CD4-positive, alpha-beta T cell (primary cell): ENCODE measurements at regions not wholly inside any gene's neighbourhood (a gene's known extent, or its start where the extent isn't known, plus 50 kb on each side); places are given as distances from the start of the nearest gene placed in this dataset.

Source experiments
- ATAC-seq: fragments of 200-7000 bp; cut with Tn5 transposase; one replicate; pipeline ENCODE4 v1.10.0; 2022; ENCODE audit warnings: mild to moderate bottlenecking; ENCODE audit not compliant: poor library complexity
- CTCF ChIA-PET: fragments of 350-600 bp; sonication (Branson Sonifier 250); formaldehyde crosslinking; loops from one replicate; lab custom pipeline; 2021; ENCODE audit warnings: antibody characterized with exemption, inconsistent platforms; lab: Charles Lee
- POLR2A ChIA-PET: fragments of 350-600 bp; sonication (Branson Sonifier 250); formaldehyde crosslinking; loops from one replicate; lab custom pipeline; 2021; ENCODE audit warnings: antibody characterized with exemption, inconsistent platforms; lab: Charles Lee
- DNase-seq, 14 experiments: peaks; one replicate each; pipeline ENCODE4 v3.0.0-alpha.2; 2013 to 2020; ENCODE audit warnings: mixed read lengths in 2 of 14
- H3K27ac ChIP-seq, 2 donors: one replicate each; pipeline versions ENCODE4 v1.5.1 to v1.7.0; 2013; ENCODE audit warnings: low read length in 2 of 2, low read depth in 1 of 2, mild to moderate bottlenecking in 1 of 2
- H3K27me3 ChIP-seq, 2 experiments: 1 replicate in 1 of 2; 2 replicates in 1 of 2; pipeline versions ENCODE4 v1.6.1 to v1.7.0; 2013; ENCODE audit warnings: low read length in 2 of 2, control low read depth in 1 of 2, mild to moderate bottlenecking in 1 of 2, moderate library complexity in 1 of 2; ENCODE audit not compliant: insufficient read depth in 2 of 2, control insufficient read depth in 1 of 2
- H3K36me3 ChIP-seq: one replicate; pipeline ENCODE4 v1.6.1; 2013; ENCODE audit warnings: low read length, control low read depth; ENCODE audit not compliant: insufficient read depth
- H3K4me1 ChIP-seq: one replicate; pipeline ENCODE4 v1.6.1; 2013; ENCODE audit warnings: low read length, control low read depth; ENCODE audit not compliant: insufficient read depth
- H3K4me3 ChIP-seq: one replicate; pipeline ENCODE4 v1.5.1; 2013; ENCODE audit warnings: mild to moderate bottlenecking, low read length, moderate library complexity
- H3K9me3 ChIP-seq, 2 experiments: 1 replicate in 1 of 2; 2 replicates in 1 of 2; pipeline versions ENCODE4 v1.6.1 to v1.7.0; 2013; ENCODE audit warnings: low read length in 2 of 2, mild to moderate bottlenecking in 2 of 2, control low read depth in 1 of 2, moderate library complexity in 1 of 2; ENCODE audit not compliant: control insufficient read depth in 1 of 2, insufficient read depth in 1 of 2
- H3K27ac Mint-ChIP-seq: one replicate; pipeline ENCODE4 v1.8.0; 2020; ENCODE audit warnings: mixed read lengths
- H3K27me3 Mint-ChIP-seq: one replicate; pipeline ENCODE4 v1.8.0; 2021; ENCODE audit warnings: mixed read lengths
- H3K36me3 Mint-ChIP-seq: one replicate; pipeline ENCODE4 v1.8.0; 2021; ENCODE audit warnings: low read depth, mixed read lengths
- H3K4me1 Mint-ChIP-seq: one replicate; pipeline ENCODE4 v1.8.0; 2021; ENCODE audit warnings: low read depth, mixed read lengths
- H3K4me3 Mint-ChIP-seq: one replicate; pipeline ENCODE4 v1.8.0; 2020; ENCODE audit warnings: mild to moderate bottlenecking, mixed read lengths
- H3K9me3 Mint-ChIP-seq: one replicate; pipeline ENCODE4 v1.8.0; 2020; ENCODE audit warnings: mixed read lengths
- CTCF ChIP-seq: fragments of 200-600 bp; IDR thresholded peaks from one replicate; pipeline ENCODE4 v1.8.0; 2022; ENCODE audit warnings: antibody characterized with exemption, mild to moderate bottlenecking
- intact Hi-C, 2 experiments: fragments of 100-400 bp; cut with DNase I in 1 of 2; cut with micrococcal nuclease in 1 of 2; formaldehyde crosslinking; loops; one replicate each; pipeline versions ENCODE4 v1.15.1 to v1.9.0; 2023 to 2025; cut with DNase I, micrococcal nuclease

- no peak overlapping the region for H3K4me3 Mint-ChIP-seq
- H3K27ac Mint-ChIP-seq = no peak overlapping the region
- no peak for TF ChIP-seq CTCF
- no peaks in the 10 kb centered on the region for H3K4me1 Mint-ChIP-seq
- Histone ChIP-seq H3K27ac (no peak overlapping the region), H3K4me3 (no peak overlapping the region), H3K9me3 (no peaks in the 10 kb centered on the region), H3K27me3 (no peaks in the 10 kb centered on the region), H3K4me1 (no peaks in the 10 kb centered on the region), H3K36me3 (no peaks in the 10 kb centered on the region)
- peaks cover 8% of the 10 kb centered on the region for H3K27me3 Mint-ChIP-seq
- DNase-seq = no peak
- intact Hi-C loops = no loop called here
- CTCF ChIA-PET = no interaction called here
- no peaks in the 10 kb centered on the region for H3K36me3 Mint-ChIP-seq
- POLR2A ChIA-PET = no interaction called here
- H3K9me3 Mint-ChIP-seq = no peaks in the 10 kb centered on the region
- no peak for ATAC-seq
Observed at GRCh38 chr16:73277071-73277470, 229.1 kb upstream of the ZFHX3 start.

GRCh38 chr16:73275448-73275847 is 227.5 kb upstream of the ZFHX3 start:
- DNase-seq (no peak), ATAC-seq (no peak)
- no peak for TF ChIP-seq CTCF
- Histone ChIP-seq H3K36me3 (no peaks in the 10 kb centered on the region), H3K27me3 (no peaks in the 10 kb centered on the region), H3K4me1 (no peaks in the 10 kb centered on the region), H3K9me3 (peaks cover 0 to 4% of the 10 kb centered on the region in 2 experiments), H3K4me3 (no peak overlapping the region), H3K27ac (no peak overlapping the region)
- CTCF ChIA-PET = no interaction called here
- H3K9me3 Mint-ChIP-seq = no peaks in the 10 kb centered on the region
- H3K36me3 Mint-ChIP-seq = no peaks in the 10 kb centered on the region
- no peak overlapping the region for H3K27ac Mint-ChIP-seq
- POLR2A ChIA-PET = no interaction called here
- no peak overlapping the region for H3K4me3 Mint-ChIP-seq
- intact Hi-C loops = no loop called here
- H3K4me1 Mint-ChIP-seq = no peaks in the 10 kb centered on the region
- peaks cover 8% of the 10 kb centered on the region for H3K27me3 Mint-ChIP-seq

GRCh38 chr16:73275024-73275423 is 227.1 kb upstream of the ZFHX3 start:
- no peak overlapping the region for H3K4me3 ChIP-seq
- intact Hi-C loops = no loop called here
- no peak for ATAC-seq
- no peaks in the 10 kb centered on the region for H3K9me3 Mint-ChIP-seq
- H3K27ac Mint-ChIP-seq = no peak overlapping the region
- peaks cover 6% of the 10 kb centered on the region for H3K27me3 Mint-ChIP-seq
- peaks cover 0 to 8% of the 10 kb centered on the region in 2 experiments for H3K9me3 ChIP-seq
- ChIA-PET CTCF (no interaction called here), POLR2A (no interaction called here)
- no peaks in the 10 kb centered on the region for H3K4me1 ChIP-seq
- H3K4me1 Mint-ChIP-seq = no peaks in the 10 kb centered on the region
- no peak overlapping the region for H3K4me3 Mint-ChIP-seq
- no peaks in the 10 kb centered on the region for H3K36me3 ChIP-seq
- no peak for DNase-seq
- no peak for TF ChIP-seq CTCF
- no peaks in the 10 kb centered on the region for H3K36me3 Mint-ChIP-seq
- H3K27ac ChIP-seq = no peak overlapping the region
- H3K27me3 ChIP-seq = no peaks in the 10 kb centered on the region
